ENCODE measurements at regions not wholly inside any gene's neighbourhood (a gene's known extent, or its start where the extent isn't known, plus 50 kb on each side); places are given as distances from the start of the nearest gene placed in this dataset.

- Histone ChIP-seq H3K9me3 (ENCODE audit: insufficient read depth, low read depth, low read length) (no peaks in the 10 kb centered on the region), H3K36me3 (ENCODE audit: insufficient read depth, low read depth, low read length) (no peaks in the 10 kb centered on the region), H3K4me1 (ENCODE audit: insufficient read depth, low read length) (no peaks in the 10 kb centered on the region), H3K27me3 (ENCODE audit: insufficient read depth, low read length) (no peaks in the 10 kb centered on the region), H3K27ac (ENCODE audit: low read length) (no peak overlapping the region), H3K9ac (ENCODE audit: low read depth, low read length) (no peak overlapping the region), H3K4me3 (ENCODE audit: low read length) (no peak overlapping the region)
These were observed 116.5 kb upstream of the ZNF804A start for GRCh38 chr2:184481865-184482264.

GRCh38 chr2:184498936-184499335 lies 99.4 kb upstream of the ZNF804A start:
- Histone ChIP-seq H3K27me3 (ENCODE audit: insufficient read depth, low read length) (no peaks in the 10 kb centered on the region), H3K36me3 (ENCODE audit: insufficient read depth, low read depth, low read length) (no peaks in the 10 kb centered on the region), H3K4me3 (ENCODE audit: low read length) (no peak overlapping the region), H3K27ac (ENCODE audit: low read length) (no peak overlapping the region), H3K9ac (ENCODE audit: low read depth, low read length) (no peak overlapping the region), H3K4me1 (ENCODE audit: insufficient read depth, low read length) (no peaks in the 10 kb centered on the region), H3K9me3 (ENCODE audit: insufficient read depth, low read depth, low read length) (no peaks in the 10 kb centered on the region)

GRCh38 chr2:184504252-184504651 lies 94.1 kb upstream of the ZNF804A start:
- Histone ChIP-seq H3K9me3 (ENCODE audit: insufficient read depth, low read depth, low read length) (no peaks in the 10 kb centered on the region), H3K9ac (ENCODE audit: low read depth, low read length) (no peak overlapping the region), H3K4me1 (ENCODE audit: insufficient read depth, low read length) (peaks cover 2% of the 10 kb centered on the region; the same call in 1 of the 2 replicates), H3K27me3 (ENCODE audit: insufficient read depth, low read length) (no peaks in the 10 kb centered on the region), H3K36me3 (ENCODE audit: insufficient read depth, low read depth, low read length) (no peaks in the 10 kb centered on the region), H3K27ac (ENCODE audit: low read length) (no peak overlapping the region), H3K4me3 (ENCODE audit: low read length) (no peak overlapping the region)

GRCh38 chr2:184507254-184507653 lies 91.1 kb upstream of the ZNF804A start:
- no peak overlapping the region for H3K4me3 ChIP-seq (ENCODE audit: low read length)

GRCh38 chr2:184517402-184517801 lies 80.9 kb upstream of the ZNF804A start:
- H3K36me3 ChIP-seq (ENCODE audit: insufficient read depth, low read depth, low read length) = no peaks in the 10 kb centered on the region
- no peak overlapping the region for H3K9ac ChIP-seq (ENCODE audit: low read depth, low read length)
- no peaks in the 10 kb centered on the region for H3K4me1 ChIP-seq (ENCODE audit: insufficient read depth, low read length)
- H3K27me3 ChIP-seq (ENCODE audit: insufficient read depth, low read length) = no peaks in the 10 kb centered on the region
- H3K4me3 ChIP-seq (ENCODE audit: low read length) = no peak overlapping the region
- H3K27ac ChIP-seq (ENCODE audit: low read length) = no peak overlapping the region
- H3K9me3 ChIP-seq (ENCODE audit: insufficient read depth, low read depth, low read length) = no peaks in the 10 kb centered on the region

More at GRCh38 chr2:184507254-184507653, 91.1 kb upstream of the ZNF804A start:
- Histone ChIP-seq H3K9ac (ENCODE audit: low read depth, low read length) (no peak overlapping the region), H3K9me3 (ENCODE audit: insufficient read depth, low read depth, low read length) (no peaks in the 10 kb centered on the region), H3K27ac (ENCODE audit: low read length) (no peak overlapping the region), H3K4me1 (ENCODE audit: insufficient read depth, low read length) (peaks cover 2% of the 10 kb centered on the region; the same call in 1 of the 2 replicates), H3K27me3 (ENCODE audit: insufficient read depth, low read length) (no peaks in the 10 kb centered on the region), H3K36me3 (ENCODE audit: insufficient read depth, low read depth, low read length) (no peaks in the 10 kb centered on the region)

- H3K27me3 ChIP-seq (ENCODE audit: insufficient read depth, low read length) = no peaks in the 10 kb centered on the region
- no peak overlapping the region for H3K4me3 ChIP-seq (ENCODE audit: low read length)
- 0 out of 2 replicates have a peak, but pooled peaks cover 3% of the 10 kb centered on the region for H3K9me3 ChIP-seq (ENCODE audit: insufficient read depth, low read depth, low read length)
- no peaks in the 10 kb centered on the region for H3K4me1 ChIP-seq (ENCODE audit: insufficient read depth, low read length)
- H3K9ac ChIP-seq (ENCODE audit: low read depth, low read length) = no peak overlapping the region
- no peak overlapping the region for H3K27ac ChIP-seq (ENCODE audit: low read length)
- H3K36me3 ChIP-seq (ENCODE audit: insufficient read depth, low read depth, low read length) = no peaks in the 10 kb centered on the region
These were observed 77.9 kb upstream of the ZNF804A start for GRCh38 chr2:184520441-184520840.

- H3K9me3 ChIP-seq (ENCODE audit: insufficient read depth, low read depth, low read length) = peaks cover 26% of the 10 kb centered on the region
- H3K4me1 ChIP-seq (ENCODE audit: insufficient read depth, low read length) = no peaks in the 10 kb centered on the region
- H3K27ac ChIP-seq (ENCODE audit: low read length) = no peak overlapping the region
- no peak overlapping the region for H3K4me3 ChIP-seq (ENCODE audit: low read length)
- H3K36me3 ChIP-seq (ENCODE audit: insufficient read depth, low read depth, low read length) = no peaks in the 10 kb centered on the region
- H3K9ac ChIP-seq (ENCODE audit: low read depth, low read length) = no peak overlapping the region
- H3K27me3 ChIP-seq (ENCODE audit: insufficient read depth, low read length) = no peaks in the 10 kb centered on the region
These were observed 74.6 kb upstream of the ZNF804A start for GRCh38 chr2:184523732-184524131.

- no peak overlapping the region for H3K27ac ChIP-seq (ENCODE audit: low read length)
- H3K36me3 ChIP-seq (ENCODE audit: insufficient read depth, low read depth, low read length) = no peaks in the 10 kb centered on the region
- H3K27me3 ChIP-seq (ENCODE audit: insufficient read depth, low read length) = no peaks in the 10 kb centered on the region
- peaks cover 35% of the 10 kb centered on the region for H3K9me3 ChIP-seq (ENCODE audit: insufficient read depth, low read depth, low read length)
- H3K4me3 ChIP-seq (ENCODE audit: low read length) = no peak overlapping the region
- H3K9ac ChIP-seq (ENCODE audit: low read depth, low read length) = no peak overlapping the region
- no peaks in the 10 kb centered on the region for H3K4me1 ChIP-seq (ENCODE audit: insufficient read depth, low read length)
These were observed 73.6 kb upstream of the ZNF804A start for GRCh38 chr2:184524551-184525382.

- Histone ChIP-seq H3K27me3 (ENCODE audit: insufficient read depth, low read length) (no peaks in the 10 kb centered on the region), H3K9me3 (ENCODE audit: insufficient read depth, low read depth, low read length) (peaks cover 35% of the 10 kb centered on the region), H3K4me3 (ENCODE audit: low read length) (no peak overlapping the region), H3K36me3 (ENCODE audit: insufficient read depth, low read depth, low read length) (no peaks in the 10 kb centered on the region), H3K4me1 (ENCODE audit: insufficient read depth, low read length) (no peaks in the 10 kb centered on the region), H3K9ac (ENCODE audit: low read depth, low read length) (no peak overlapping the region), H3K27ac (ENCODE audit: low read length) (no peak overlapping the region)
These were observed 71.3 kb upstream of the ZNF804A start for GRCh38 chr2:184527058-184527457.

GRCh38 chr2:184528119-184528518 lies 70.2 kb upstream of the ZNF804A start:
- Histone ChIP-seq H3K27ac (ENCODE audit: low read length) (no peak overlapping the region), H3K36me3 (ENCODE audit: insufficient read depth, low read depth, low read length) (no peaks in the 10 kb centered on the region), H3K27me3 (ENCODE audit: insufficient read depth, low read length) (no peaks in the 10 kb centered on the region), H3K9me3 (ENCODE audit: insufficient read depth, low read depth, low read length) (peaks cover 35% of the 10 kb centered on the region), H3K4me1 (ENCODE audit: insufficient read depth, low read length) (no peaks in the 10 kb centered on the region), H3K4me3 (ENCODE audit: low read length) (no peak overlapping the region), H3K9ac (ENCODE audit: low read depth, low read length) (no peak overlapping the region)

GRCh38 chr2:184530239-184530638 lies 68.1 kb upstream of the ZNF804A start:
- no peak overlapping the region for H3K9ac ChIP-seq (ENCODE audit: low read depth, low read length)
- H3K27me3 ChIP-seq (ENCODE audit: insufficient read depth, low read length) = no peaks in the 10 kb centered on the region
- no peak overlapping the region for H3K27ac ChIP-seq (ENCODE audit: low read length)
- H3K4me3 ChIP-seq (ENCODE audit: low read length) = no peak overlapping the region
- no peaks in the 10 kb centered on the region for H3K4me1 ChIP-seq (ENCODE audit: insufficient read depth, low read length)
- H3K9me3 ChIP-seq (ENCODE audit: insufficient read depth, low read depth, low read length) = peaks cover 35% of the 10 kb centered on the region
- H3K36me3 ChIP-seq (ENCODE audit: insufficient read depth, low read depth, low read length) = no peaks in the 10 kb centered on the region

GRCh38 chr2:184530959-184531358 lies 67.4 kb upstream of the ZNF804A start:
- Histone ChIP-seq H3K27me3 (ENCODE audit: insufficient read depth, low read length) (no peaks in the 10 kb centered on the region), H3K4me3 (ENCODE audit: low read length) (no peak overlapping the region), H3K9ac (ENCODE audit: low read depth, low read length) (no peak overlapping the region), H3K9me3 (ENCODE audit: insufficient read depth, low read depth, low read length) (peaks cover 29% of the 10 kb centered on the region), H3K4me1 (ENCODE audit: insufficient read depth, low read length) (no peaks in the 10 kb centered on the region), H3K36me3 (ENCODE audit: insufficient read depth, low read depth, low read length) (no peaks in the 10 kb centered on the region), H3K27ac (ENCODE audit: low read length) (no peak overlapping the region)
